GM04503 (cell line): ENCODE measurements at regions not wholly inside any gene's neighbourhood (a gene's known extent, or its start where the extent isn't known, plus 50 kb on each side); places are given as distances from the start of the nearest gene placed in this dataset.
"Not testable (repeated sequence)": the region's sequence is repeated elsewhere in the genome, so short reads cannot be mapped to it uniquely, and the experiment has no call there.

Experiments
- DNase-seq: peaks from one replicate; pipeline ENCODE4 v3.0.0-alpha.2; 2012; ENCODE audit warnings: low read depth

DNA sequence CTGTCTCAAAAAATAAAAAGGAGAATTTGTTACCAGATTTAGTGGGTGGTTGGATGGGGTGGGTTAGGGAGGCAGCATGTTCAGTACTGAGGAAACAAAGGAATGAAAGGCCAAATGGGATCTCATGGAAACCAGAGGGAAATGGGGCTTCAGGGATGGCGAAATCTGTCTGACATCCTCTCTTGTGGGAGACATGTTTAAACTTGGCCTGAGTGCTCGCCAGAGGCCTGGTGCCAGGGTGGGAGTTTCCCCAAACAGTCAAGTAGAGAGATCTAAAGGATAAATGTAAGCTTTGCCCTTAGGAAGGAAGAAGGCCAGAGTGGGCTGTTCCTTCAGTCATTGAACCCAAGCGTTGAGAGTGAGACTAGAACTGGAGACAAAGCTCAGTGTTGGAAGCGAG lies 61.9 kb upstream of the AKIRIN2 start:
- no peak for DNase-seq

- no peak for DNase-seq
Measured at GRCh38 chr6:87763276-87763675, 61.2 kb upstream of the AKIRIN2 start.

GRCh38 chr6:87762116-87762515 lies 60.1 kb upstream of the AKIRIN2 start:
- DNase-seq, result no peak

DNA sequence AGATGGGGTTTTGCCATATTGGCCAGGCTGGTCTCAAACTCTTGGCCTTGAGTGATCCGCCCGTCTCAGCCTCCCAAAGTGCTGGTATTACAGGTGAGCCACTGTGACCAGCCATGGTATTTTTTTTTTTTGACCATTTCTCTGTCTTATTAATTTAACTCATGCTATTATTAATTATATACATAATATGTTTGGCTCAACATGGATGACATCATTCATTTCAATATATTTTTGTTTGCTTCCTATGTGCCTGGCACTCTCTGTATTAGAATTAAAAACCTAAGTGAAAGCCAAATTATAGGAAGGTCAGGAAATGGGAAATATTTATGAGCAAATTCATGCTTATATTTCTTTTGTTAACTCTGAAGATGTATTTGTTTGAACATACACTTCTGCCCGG lies 55.8 kb upstream of the AKIRIN2 start:
- no peak for DNase-seq

DNA sequence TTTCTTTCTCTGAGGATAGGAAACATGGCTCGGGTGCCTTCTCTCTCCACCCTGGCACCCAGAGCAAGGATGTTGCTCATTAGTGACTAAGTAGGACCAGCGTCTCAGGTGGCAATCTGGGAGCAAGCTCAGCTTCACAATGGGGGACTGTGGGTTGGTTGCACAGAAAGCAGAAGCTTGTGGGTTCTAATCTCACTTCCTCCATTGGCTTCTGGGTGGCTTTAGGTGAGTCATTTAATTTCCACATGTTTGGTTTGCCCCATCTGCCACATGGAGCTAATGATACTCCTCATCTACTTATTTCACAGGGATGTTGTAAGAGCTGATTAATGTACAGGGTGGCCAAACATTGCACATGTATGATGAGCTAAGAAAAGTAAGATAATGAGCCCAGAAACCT lies 54.8 kb upstream of the AKIRIN2 start:
- peak; percentile 64 for DNase-seq

GRCh38 chr6:87755708-87756671 lies 54.0 kb upstream of the AKIRIN2 start:
- DNase-seq, result peak; percentile 7

DNA sequence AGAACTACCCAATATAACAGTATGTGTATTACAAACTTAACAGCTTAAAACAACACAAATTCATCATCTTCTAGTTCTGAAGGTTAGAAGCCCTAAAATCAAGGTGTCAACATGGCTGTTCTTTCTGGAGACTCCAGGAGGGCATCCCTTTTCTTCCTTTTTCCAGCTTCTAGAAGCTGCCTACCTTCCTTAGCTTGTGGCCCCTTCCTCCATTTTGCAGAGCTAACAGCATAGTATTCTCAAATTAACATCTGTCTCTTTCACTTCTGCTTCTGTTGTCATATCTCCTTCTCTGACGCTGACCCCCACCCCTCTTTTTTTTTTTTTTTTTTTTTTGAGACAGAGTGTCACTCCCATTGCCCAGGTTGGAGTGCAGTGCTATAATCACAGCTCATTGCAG lies 52.8 kb upstream of the AKIRIN2 start:
- DNase-seq, result no peak

DNA sequence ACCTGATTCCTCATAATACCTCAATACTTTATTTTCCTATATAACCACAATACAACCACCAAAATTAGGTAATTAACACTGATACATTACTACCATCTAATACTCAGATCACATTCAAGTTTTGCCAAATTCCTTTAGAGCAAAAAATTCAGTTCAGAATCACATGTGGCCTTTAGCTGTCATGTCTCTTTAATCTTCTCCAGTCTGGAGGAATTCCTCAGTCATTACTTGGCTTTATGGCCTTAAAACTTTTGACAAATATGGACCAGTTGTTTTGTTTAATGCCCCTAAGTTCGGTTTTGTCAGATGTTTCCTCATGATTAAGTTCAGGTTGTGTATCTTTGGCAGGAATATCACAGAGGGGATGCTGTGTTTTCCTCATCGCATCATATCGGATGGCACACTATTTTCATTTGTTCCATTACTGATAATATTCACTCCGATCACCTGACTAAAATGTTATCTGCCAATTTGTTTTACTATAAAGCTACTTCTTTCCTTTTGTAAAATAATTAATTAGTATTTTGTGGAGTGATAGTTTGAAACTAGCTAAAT lies 51.2 kb upstream of the AKIRIN2 start:
- DNase-seq, result no peak

DNA sequence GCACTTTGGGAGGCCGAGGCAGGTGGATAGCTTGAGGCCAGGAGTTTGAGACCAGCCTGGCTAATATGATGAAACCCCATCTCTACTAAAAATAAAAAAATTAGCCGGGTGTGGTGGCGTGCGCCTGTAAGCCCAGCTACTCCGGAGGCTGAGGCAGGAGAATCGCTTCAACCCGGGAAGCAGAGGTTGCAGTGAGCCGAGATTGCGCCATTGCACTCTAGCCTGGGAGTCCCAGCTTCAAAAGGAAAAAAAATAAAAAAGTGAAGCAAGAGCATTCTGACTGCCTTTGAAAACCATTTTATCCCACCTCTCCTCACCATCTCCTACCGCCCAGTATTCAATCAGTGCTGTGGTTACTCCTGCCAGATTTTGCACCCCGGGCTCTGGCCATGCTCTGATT lies 50.5 kb upstream of the AKIRIN2 start:
- DNase-seq, result not testable (repeated sequence)
